Prostate gland (tissue), 2 donors: ENCODE measurements at regions not wholly inside any gene's neighbourhood (a gene's known extent, or its start where the extent isn't known, plus 50 kb on each side); places are given as distances from the start of the nearest gene placed in this dataset.

Source experiments
- POLR2A ChIP-seq: fragments of 450-650 bp; IDR thresholded peaks from one replicate; pipeline ENCODE4 v1.6.1; 2016; ENCODE audit warnings: antibody characterized with exemption, mild to moderate bottlenecking
- TF ChIP-seq, protein P1 (sequence below), 4 experiments: fragments of 200-600 bp in 2 of 4; fragments of 450-650 bp in 2 of 4; sonication (generic) in 2 of 4; IDR thresholded peaks; 1 replicate in 3 of 4; 2 replicates in 1 of 4; pipeline ENCODE4 v1.5.1; 2016 to 2019; ENCODE audit warnings: antibody characterized with exemption in 4 of 4, mild to moderate bottlenecking in 2 of 4, moderate library complexity in 2 of 4

DNA sequence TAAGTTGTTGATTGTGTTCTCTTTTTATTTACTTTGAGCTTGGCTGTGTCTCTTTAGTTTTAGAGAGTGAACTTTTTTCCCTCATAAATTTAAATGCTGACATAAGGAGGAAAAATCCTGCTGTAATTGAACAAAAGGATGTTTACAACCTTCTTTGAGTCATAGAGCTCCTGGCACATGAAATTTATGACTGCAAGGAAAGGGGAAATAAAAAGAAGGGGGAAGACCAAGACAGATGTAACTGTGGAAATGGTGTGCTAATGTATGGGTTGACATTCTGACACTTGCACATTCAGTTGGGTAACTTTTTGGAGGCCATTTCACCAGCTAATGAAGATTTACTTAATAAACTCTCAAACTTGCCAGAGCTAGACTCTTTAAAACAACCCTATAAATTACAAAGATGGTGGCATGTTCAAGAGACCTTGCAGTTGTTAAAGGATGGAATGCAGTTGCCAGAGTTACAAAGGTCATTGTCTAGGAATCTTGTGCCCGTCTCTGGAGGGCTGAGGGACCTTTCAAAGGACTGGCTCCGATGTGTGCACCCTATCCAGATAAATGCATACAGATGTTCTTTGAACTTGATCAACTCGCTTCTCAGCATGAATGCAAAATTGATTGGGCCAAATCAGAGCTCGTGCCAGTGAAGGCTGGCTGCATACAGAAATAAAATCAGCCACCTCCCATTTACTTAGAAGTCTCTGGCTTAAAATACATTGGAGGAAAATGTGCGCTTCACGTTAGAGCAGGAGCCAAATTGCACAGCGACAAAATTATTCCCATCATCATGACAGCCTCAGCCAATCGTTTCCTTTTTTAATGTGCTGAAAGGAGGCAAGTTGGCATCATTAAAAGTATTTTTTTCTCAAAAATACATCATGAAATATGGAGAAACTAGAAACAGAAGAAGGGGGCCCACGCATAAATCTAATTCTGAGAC is 289.0 kb upstream of the XYLT1 start:
- TF ChIP-seq POLR2A = no peak
- TF ChIP-seq, protein P1, sequence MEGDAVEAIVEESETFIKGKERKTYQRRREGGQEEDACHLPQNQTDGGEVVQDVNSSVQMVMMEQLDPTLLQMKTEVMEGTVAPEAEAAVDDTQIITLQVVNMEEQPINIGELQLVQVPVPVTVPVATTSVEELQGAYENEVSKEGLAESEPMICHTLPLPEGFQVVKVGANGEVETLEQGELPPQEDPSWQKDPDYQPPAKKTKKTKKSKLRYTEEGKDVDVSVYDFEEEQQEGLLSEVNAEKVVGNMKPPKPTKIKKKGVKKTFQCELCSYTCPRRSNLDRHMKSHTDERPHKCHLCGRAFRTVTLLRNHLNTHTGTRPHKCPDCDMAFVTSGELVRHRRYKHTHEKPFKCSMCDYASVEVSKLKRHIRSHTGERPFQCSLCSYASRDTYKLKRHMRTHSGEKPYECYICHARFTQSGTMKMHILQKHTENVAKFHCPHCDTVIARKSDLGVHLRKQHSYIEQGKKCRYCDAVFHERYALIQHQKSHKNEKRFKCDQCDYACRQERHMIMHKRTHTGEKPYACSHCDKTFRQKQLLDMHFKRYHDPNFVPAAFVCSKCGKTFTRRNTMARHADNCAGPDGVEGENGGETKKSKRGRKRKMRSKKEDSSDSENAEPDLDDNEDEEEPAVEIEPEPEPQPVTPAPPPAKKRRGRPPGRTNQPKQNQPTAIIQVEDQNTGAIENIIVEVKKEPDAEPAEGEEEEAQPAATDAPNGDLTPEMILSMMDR (IDR thresholded peaks at IDR 0.05) = no peak
